NB4 (cell line): ENCODE measurements at regions not wholly inside any gene's neighbourhood (a gene's known extent, or its start where the extent isn't known, plus 50 kb on each side); places are given as distances from the start of the nearest gene placed in this dataset.

Source experiments
- DNase-seq: peaks from one replicate; pipeline ENCODE4 v3.0.0; 2010; ENCODE audit warnings: low read depth
- H3K4me3 ChIP-seq: one replicate; pipeline ENCODE4 v1.5.1; 2011; ENCODE audit warnings: mild to moderate bottlenecking, low read depth, low read length, moderate library complexity
- CTCF ChIP-seq: IDR thresholded peaks from one replicate; pipeline ENCODE4 v1.5.1; 2012; ENCODE audit warnings: low read depth, low read length
- MAX ChIP-seq: IDR thresholded peaks from 2 replicates; pipeline ENCODE4 v1.6.1; 2011; ENCODE audit warnings: low read depth, low read length
- MYC ChIP-seq: IDR thresholded peaks from 2 replicates; pipeline ENCODE4 v1.6.1; 2011; ENCODE audit warnings: low read depth, low read length
- POLR2A ChIP-seq: IDR thresholded peaks from 2 replicates; pipeline ENCODE4 v1.6.1; 2011; ENCODE audit warnings: mild to moderate bottlenecking; ENCODE audit not compliant: insufficient read length; ENCODE audit errors: extremely low read depth

GRCh38 chr12:58615047-58615446 is 305.3 kb downstream of the LRIG3 start:
- TF ChIP-seq POLR2A (no peak), MYC (no peak), MAX (no peak), CTCF (no peak)

GRCh38 chr12:58615576-58615975 is 304.7 kb downstream of the LRIG3 start:
- no peak overlapping the region for H3K4me3 ChIP-seq
- no peak for DNase-seq
- TF ChIP-seq MYC (no peak), POLR2A (no peak), CTCF (no peak), MAX (no peak)

More at GRCh38 chr12:58615047-58615446, 305.3 kb downstream of the LRIG3 start:
- DNase-seq: no peak
- H3K4me3 ChIP-seq: no peak overlapping the region

- no peak for DNase-seq
- H3K4me3 ChIP-seq: no peak overlapping the region
- no peak for TF ChIP-seq POLR2A
- no peak for TF ChIP-seq MYC
- TF ChIP-seq CTCF: no peak
These were observed 303.7 kb downstream of the LRIG3 start for GRCh38 chr12:58616618-58617017.

GRCh38 chr12:58621126-58621525 is 299.2 kb downstream of the LRIG3 start:
- no peak for TF ChIP-seq MAX
- no peak for TF ChIP-seq MYC
- TF ChIP-seq POLR2A: no peak
- TF ChIP-seq CTCF: no peak
- DNase-seq: no peak
- H3K4me3 ChIP-seq: no peak overlapping the region

GRCh38 chr12:58629376-58629775 is 290.9 kb downstream of the LRIG3 start:
- no peak for DNase-seq
- TF ChIP-seq MAX: no peak
- H3K4me3 ChIP-seq: no peak overlapping the region

- no peak for DNase-seq
- H3K4me3 ChIP-seq: no peak overlapping the region
- TF ChIP-seq CTCF: no peak
- TF ChIP-seq MYC: no peak
- TF ChIP-seq MAX: no peak
- TF ChIP-seq POLR2A: no peak
These were observed 286.8 kb downstream of the LRIG3 start for GRCh38 chr12:58633479-58633878.
